Epithelial cell of proximal tubule (primary cell): ENCODE measurements at regions not wholly inside any gene's neighbourhood (a gene's known extent, or its start where the extent isn't known, plus 50 kb on each side); places are given as distances from the start of the nearest gene placed in this dataset.
"Not testable (repeated sequence)": the region's sequence is repeated elsewhere in the genome, so short reads cannot be mapped to it uniquely, and the experiment has no call there.

Source experiments
- DNase-seq: peaks from one replicate; pipeline ENCODE4 v3.0.0-alpha.2; 2011; ENCODE audit warnings: low read depth
- H3K4me3 ChIP-seq: 2 replicates; pipeline ENCODE4 v1.5.1; 2011; ENCODE audit warnings: low read depth, mild to moderate bottlenecking, low read length
- CTCF ChIP-seq: conservative IDR thresholded peaks from 2 replicates; pipeline ENCODE4 v1.5.1; 2012; ENCODE audit warnings: low read depth, mild to moderate bottlenecking, low read length

- no peak for DNase-seq
- TF ChIP-seq CTCF: no peak
- no peak overlapping the region for H3K4me3 ChIP-seq
Measured at GRCh38 chr3:162956711-162957110, 1460.1 kb downstream of the OTOL1 start.

- no peak for DNase-seq
- H3K4me3 ChIP-seq: no peak overlapping the region
- TF ChIP-seq CTCF: no peak
Measured at GRCh38 chr3:162960269-162960668, 1463.7 kb downstream of the OTOL1 start.

- TF ChIP-seq CTCF: no peak
- no peak overlapping the region for H3K4me3 ChIP-seq
- DNase-seq: no peak
Measured at GRCh38 chr3:162970292-162970691, 1473.7 kb downstream of the OTOL1 start.

GRCh38 chr3:162971715-162972114 lies 1475.1 kb downstream of the OTOL1 start:
- DNase-seq: no peak
- no peak for TF ChIP-seq CTCF
- no peak overlapping the region for H3K4me3 ChIP-seq

- TF ChIP-seq CTCF: no peak
- no peak overlapping the region for H3K4me3 ChIP-seq
- no peak for DNase-seq
Measured at GRCh38 chr3:162973428-162973917, 1476.9 kb downstream of the OTOL1 start.

- DNase-seq: no peak
- H3K4me3 ChIP-seq: no peak overlapping the region
- no peak for TF ChIP-seq CTCF
Measured at GRCh38 chr3:162978136-162978535, 1481.5 kb downstream of the OTOL1 start.

GRCh38 chr3:162984746-162985145 lies 1488.1 kb downstream of the OTOL1 start:
- H3K4me3 ChIP-seq: no peak overlapping the region
- no peak for DNase-seq
- TF ChIP-seq CTCF: no peak

GRCh38 chr3:162987085-162987794 lies 1490.6 kb downstream of the OTOL1 start:
- not testable (repeated sequence) for H3K4me3 ChIP-seq, DNase-seq
